ENCODE measurements at regions not wholly inside any gene's neighbourhood (a gene's known extent, or its start where the extent isn't known, plus 50 kb on each side); places are given as distances from the start of the nearest gene placed in this dataset.
"Not testable (repeated sequence)": the region's sequence is repeated elsewhere in the genome, so short reads cannot be mapped to it uniquely, and the experiment has no call there.

- DNase-seq: no peak
Observed at GRCh38 chr12:59517522-59517921, 78.3 kb upstream of the SLC16A7 start.

- no peak for DNase-seq
Observed at GRCh38 chr12:59500915-59501314, 94.9 kb upstream of the SLC16A7 start.

- DNase-seq: no peak
Observed at GRCh38 chr12:59500335-59500734, 95.5 kb upstream of the SLC16A7 start.

- DNase-seq: no peak
Observed at GRCh38 chr12:59499774-59500173, 96.1 kb upstream of the SLC16A7 start.

- DNase-seq: no peak
Observed at GRCh38 chr12:59494617-59495016, 101.2 kb upstream of the SLC16A7 start.

GRCh38 chr12:59491877-59492276, 104.0 kb upstream of the SLC16A7 start:
- DNase-seq: no peak

- DNase-seq: no peak
Observed at GRCh38 chr12:59486827-59487226, 109.0 kb upstream of the SLC16A7 start.

- no peak for DNase-seq
Observed at GRCh38 chr12:59484575-59484974, 111.3 kb upstream of the SLC16A7 start.

- DNase-seq: not testable (repeated sequence)
Observed at GRCh38 chr12:59474236-59474635, 121.6 kb upstream of the SLC16A7 start.

GRCh38 chr12:59472273-59472672, 123.6 kb upstream of the SLC16A7 start:
- DNase-seq: no peak

- no peak for DNase-seq
Observed at GRCh38 chr12:59459966-59460660, 135.7 kb upstream of the SLC16A7 start.

- no peak for DNase-seq
Observed at GRCh38 chr12:59453475-59453874, 142.4 kb upstream of the SLC16A7 start.

GRCh38 chr12:59452746-59453145, 143.1 kb upstream of the SLC16A7 start:
- no peak for DNase-seq

GRCh38 chr12:59452259-59452658, 143.6 kb upstream of the SLC16A7 start:
- no peak for DNase-seq

GRCh38 chr12:59446116-59446515, 149.7 kb upstream of the SLC16A7 start:
- DNase-seq: no peak

- DNase-seq: no peak
Observed at GRCh38 chr12:59444932-59445331, 150.9 kb upstream of the SLC16A7 start.

- no peak for DNase-seq
Observed at GRCh38 chr12:59432057-59432456, 163.8 kb upstream of the SLC16A7 start.

GRCh38 chr12:59431266-59431665, 164.6 kb upstream of the SLC16A7 start:
- DNase-seq: no peak

GRCh38 chr12:59429766-59430165, 166.1 kb upstream of the SLC16A7 start:
- no peak for DNase-seq

- no peak for DNase-seq
Observed at GRCh38 chr12:59425798-59426197, 170.0 kb upstream of the SLC16A7 start.

GRCh38 chr12:59424666-59425065, 171.2 kb upstream of the SLC16A7 start:
- not testable (repeated sequence) for DNase-seq

- no peak for DNase-seq
Observed at GRCh38 chr12:59414051-59414450, 181.8 kb upstream of the SLC16A7 start.

GRCh38 chr12:59408431-59408830, 187.4 kb upstream of the SLC16A7 start:
- no peak for DNase-seq

- DNase-seq: no peak
Observed at GRCh38 chr12:59407799-59408198, 188.0 kb upstream of the SLC16A7 start.

- no peak for DNase-seq
Observed at GRCh38 chr12:59405992-59406391, 189.8 kb upstream of the SLC16A7 start.
